PC-9 (cell line): ENCODE measurements at regions not wholly inside any gene's neighbourhood (a gene's known extent, or its start where the extent isn't known, plus 50 kb on each side); places are given as distances from the start of the nearest gene placed in this dataset.
A peak's percentile ranks its signal among the peaks of the same experiment; 100 is the strongest.

Experiments
- EZH2 ChIP-seq: fragments of 200-600 bp; sonication (generic); IDR thresholded peaks from 2 replicates; pipeline ENCODE4 v1.8.0; 2017; ENCODE audit warnings: antibody characterized with exemption, low read depth
- TF ChIP-seq, protein P1 (sequence below): fragments of 200-600 bp; sonication (generic); conservative IDR thresholded peaks from 2 replicates; pipeline ENCODE4 v1.6.1; 2017; ENCODE audit warnings: mixed run types, antibody characterized with exemption, mild to moderate bottlenecking, moderate library complexity

DNA sequence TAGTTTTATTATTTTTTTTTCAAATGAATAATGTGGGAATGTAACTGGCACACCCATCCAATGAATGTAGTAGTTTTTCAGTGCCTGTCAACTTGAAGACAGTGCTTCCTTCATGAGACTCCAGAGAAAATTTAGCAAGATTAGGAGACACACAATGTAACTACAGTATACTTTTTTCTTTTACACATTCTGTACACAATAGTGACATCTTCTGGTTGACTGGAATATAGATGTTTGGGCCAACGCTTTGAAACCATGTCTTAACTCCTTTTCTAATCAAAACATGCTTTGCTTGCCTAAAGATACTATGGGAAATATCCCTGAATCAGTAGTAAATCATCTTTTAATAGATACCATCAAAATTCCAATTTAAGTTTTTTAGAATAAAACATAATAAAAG, 229.5 kb upstream of the ZC3H15 start:
- TF ChIP-seq, protein P1, sequence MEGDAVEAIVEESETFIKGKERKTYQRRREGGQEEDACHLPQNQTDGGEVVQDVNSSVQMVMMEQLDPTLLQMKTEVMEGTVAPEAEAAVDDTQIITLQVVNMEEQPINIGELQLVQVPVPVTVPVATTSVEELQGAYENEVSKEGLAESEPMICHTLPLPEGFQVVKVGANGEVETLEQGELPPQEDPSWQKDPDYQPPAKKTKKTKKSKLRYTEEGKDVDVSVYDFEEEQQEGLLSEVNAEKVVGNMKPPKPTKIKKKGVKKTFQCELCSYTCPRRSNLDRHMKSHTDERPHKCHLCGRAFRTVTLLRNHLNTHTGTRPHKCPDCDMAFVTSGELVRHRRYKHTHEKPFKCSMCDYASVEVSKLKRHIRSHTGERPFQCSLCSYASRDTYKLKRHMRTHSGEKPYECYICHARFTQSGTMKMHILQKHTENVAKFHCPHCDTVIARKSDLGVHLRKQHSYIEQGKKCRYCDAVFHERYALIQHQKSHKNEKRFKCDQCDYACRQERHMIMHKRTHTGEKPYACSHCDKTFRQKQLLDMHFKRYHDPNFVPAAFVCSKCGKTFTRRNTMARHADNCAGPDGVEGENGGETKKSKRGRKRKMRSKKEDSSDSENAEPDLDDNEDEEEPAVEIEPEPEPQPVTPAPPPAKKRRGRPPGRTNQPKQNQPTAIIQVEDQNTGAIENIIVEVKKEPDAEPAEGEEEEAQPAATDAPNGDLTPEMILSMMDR, result peak; percentile 71
- no peak for TF ChIP-seq EZH2
